ENCODE measurements at regions not wholly inside any gene's neighbourhood (a gene's known extent, or its start where the extent isn't known, plus 50 kb on each side); places are given as distances from the start of the nearest gene placed in this dataset.

DNA sequence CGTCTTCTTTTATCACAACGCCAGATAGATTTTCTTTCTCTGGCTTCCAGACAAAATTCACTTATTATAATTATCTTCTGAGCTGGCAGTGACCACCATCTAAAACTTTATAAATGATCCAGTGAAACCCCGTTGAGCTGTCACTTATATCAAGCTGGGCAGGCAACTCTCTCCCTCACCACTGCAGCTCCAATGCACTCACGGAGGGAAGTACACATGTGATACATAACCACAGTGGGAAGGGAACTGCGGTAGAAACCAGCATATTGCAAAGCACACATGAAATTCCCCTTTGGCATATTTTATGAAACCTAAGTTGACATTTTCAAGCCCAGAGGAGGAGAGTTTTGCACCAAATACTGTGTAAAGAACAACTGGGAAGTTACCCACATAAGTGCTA is 536.9 kb downstream of the HACE1 start:
- no peak overlapping the region for H3K4me3 ChIP-seq (ENCODE audit: low read depth, low read length)
- TF ChIP-seq, protein P1, sequence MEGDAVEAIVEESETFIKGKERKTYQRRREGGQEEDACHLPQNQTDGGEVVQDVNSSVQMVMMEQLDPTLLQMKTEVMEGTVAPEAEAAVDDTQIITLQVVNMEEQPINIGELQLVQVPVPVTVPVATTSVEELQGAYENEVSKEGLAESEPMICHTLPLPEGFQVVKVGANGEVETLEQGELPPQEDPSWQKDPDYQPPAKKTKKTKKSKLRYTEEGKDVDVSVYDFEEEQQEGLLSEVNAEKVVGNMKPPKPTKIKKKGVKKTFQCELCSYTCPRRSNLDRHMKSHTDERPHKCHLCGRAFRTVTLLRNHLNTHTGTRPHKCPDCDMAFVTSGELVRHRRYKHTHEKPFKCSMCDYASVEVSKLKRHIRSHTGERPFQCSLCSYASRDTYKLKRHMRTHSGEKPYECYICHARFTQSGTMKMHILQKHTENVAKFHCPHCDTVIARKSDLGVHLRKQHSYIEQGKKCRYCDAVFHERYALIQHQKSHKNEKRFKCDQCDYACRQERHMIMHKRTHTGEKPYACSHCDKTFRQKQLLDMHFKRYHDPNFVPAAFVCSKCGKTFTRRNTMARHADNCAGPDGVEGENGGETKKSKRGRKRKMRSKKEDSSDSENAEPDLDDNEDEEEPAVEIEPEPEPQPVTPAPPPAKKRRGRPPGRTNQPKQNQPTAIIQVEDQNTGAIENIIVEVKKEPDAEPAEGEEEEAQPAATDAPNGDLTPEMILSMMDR (IDR thresholded peaks at IDR 0.05; ENCODE audit: control insufficient read depth, extremely low read depth, insufficient read depth) = no peak
- no peak for DNase-seq (ENCODE audit: low read depth)

DNA sequence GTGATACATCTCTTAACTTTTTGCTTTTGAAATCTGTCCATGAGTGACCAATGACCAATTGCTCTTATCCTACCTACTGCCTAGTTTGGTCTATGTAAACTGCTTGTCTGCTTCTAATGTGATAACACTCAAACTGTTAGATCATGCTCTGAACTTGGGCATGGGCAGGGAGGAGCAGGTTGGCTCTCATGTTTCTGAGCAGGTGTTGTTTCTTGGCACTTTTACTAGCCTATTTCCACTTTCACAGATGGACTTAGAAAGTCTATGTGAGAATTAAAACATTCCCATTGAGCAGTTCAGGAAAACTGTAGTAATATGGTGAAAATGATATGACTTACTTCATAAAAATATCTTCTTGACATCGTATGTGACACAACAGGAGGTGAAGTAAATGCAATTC is 538.4 kb downstream of the HACE1 start:
- no peak overlapping the region for H3K4me3 ChIP-seq (ENCODE audit: low read depth, low read length)
- no peak for DNase-seq (ENCODE audit: low read depth)
- TF ChIP-seq, protein P1 (IDR thresholded peaks at IDR 0.05; ENCODE audit: control insufficient read depth, extremely low read depth, insufficient read depth) = no peak

DNA sequence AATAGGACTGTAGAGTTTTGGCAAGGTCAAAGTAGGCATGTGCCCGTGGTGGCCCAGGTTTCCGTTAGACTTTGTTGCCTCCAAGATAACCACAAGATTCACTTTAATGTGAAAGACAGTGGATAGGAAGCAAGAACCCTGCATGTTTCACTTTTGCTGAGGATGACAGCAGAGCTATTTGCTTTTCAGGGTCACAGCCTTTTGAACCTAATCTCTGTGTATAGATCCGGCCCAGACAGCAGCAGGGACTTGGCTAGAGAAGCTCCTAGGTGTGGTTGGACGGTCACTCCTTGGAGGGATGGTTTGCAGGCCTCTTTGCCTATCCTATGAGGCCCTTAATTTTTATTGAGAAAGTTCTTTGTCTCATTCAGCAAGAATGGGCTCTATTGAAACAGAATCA is 538.8 kb downstream of the HACE1 start:
- no peak for DNase-seq (ENCODE audit: low read depth)
- TF ChIP-seq, protein P1 (IDR thresholded peaks at IDR 0.05; ENCODE audit: control insufficient read depth, extremely low read depth, insufficient read depth) = no peak
- H3K4me3 ChIP-seq (ENCODE audit: low read depth, low read length) = no peak overlapping the region

DNA sequence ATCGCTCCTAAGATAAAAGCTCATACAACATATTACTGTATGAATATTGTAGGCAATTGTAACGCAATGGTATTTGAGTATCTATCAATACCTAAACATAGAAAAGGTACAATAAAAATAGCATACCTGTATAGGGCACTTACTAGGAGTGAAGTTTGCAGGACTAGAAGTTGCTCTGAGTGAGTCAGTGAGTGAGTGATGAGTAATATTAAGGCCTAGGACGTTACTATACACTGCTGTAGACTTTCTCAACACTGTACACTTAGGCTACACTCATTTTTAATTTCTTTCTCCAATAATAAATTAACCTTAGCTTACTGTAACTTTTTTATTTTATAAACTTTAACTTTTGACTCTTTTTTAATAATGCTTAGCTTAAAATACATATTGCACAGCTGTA is 546.9 kb downstream of the HACE1 start:
- TF ChIP-seq, protein P1 (IDR thresholded peaks at IDR 0.05; ENCODE audit: control insufficient read depth, extremely low read depth, insufficient read depth) = no peak
- DNase-seq (ENCODE audit: low read depth) = no peak
- H3K4me3 ChIP-seq (ENCODE audit: low read depth, low read length) = no peak overlapping the region

DNA sequence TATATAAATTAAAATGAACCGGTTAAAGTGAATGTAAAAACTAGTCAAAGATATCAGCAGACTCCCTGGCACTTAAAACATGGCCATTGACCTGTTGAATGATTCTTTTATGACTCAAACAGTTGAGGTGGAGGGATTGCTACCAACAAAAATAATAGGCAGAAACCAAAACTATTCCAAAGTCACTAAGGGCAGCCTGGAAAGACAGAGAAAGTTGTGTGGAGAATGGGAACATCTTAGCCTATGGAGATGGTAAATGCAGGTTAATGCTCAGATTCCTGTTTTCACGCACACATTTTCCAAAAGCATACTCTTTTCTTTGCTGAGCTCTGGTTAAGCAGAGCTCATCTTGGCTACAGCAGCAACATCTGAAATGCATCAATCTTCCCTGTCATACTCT is 553.5 kb downstream of the HACE1 start:
- TF ChIP-seq, protein P1 (IDR thresholded peaks at IDR 0.05; ENCODE audit: control insufficient read depth, extremely low read depth, insufficient read depth) = no peak
- no peak for DNase-seq (ENCODE audit: low read depth)
- H3K4me3 ChIP-seq (ENCODE audit: low read depth, low read length) = no peak overlapping the region

DNA sequence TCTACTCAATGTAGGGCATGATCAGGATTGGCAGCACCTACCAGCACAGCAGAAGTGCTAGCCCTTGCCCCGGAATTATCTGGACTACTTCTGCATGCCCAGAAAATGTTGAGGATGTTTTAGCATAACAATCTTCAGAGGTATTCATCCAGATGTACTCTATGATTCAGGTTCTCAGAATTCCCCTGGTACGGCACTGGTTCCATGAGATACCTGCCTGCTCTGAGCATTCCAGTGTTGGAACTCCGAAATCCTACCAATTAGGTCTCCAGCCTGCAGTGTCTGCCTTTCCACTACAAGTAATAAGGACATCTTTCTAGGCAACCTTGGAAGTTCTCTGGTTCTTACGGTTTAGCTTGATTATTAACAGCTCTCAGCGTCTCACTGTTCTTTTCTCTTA is 554.5 kb downstream of the HACE1 start:
- TF ChIP-seq, protein P1 (IDR thresholded peaks at IDR 0.05; ENCODE audit: control insufficient read depth, extremely low read depth, insufficient read depth) = no peak
- no peak overlapping the region for H3K4me3 ChIP-seq (ENCODE audit: low read depth, low read length)
- DNase-seq (ENCODE audit: low read depth) = no peak

DNA sequence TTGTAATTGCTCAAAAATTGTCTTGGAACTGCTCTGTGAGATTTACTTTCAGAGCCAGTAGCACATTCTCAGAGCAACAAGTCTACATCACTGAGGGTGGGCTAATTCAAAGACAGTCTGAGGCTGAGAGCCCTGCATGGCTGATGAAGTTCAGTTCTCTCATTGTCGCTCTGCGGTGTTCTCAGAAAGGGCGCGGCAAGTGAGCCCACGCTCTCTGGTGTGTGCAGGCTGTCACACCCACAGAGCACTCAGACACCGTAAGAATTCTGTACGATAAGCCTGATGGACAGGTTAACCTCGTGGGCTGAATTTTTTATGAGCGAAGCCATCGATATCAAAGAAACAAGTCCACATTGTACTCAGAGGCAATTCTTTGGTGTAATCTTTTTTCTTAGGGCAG is 557.8 kb downstream of the HACE1 start:
- TF ChIP-seq, protein P1 (IDR thresholded peaks at IDR 0.05; ENCODE audit: control insufficient read depth, extremely low read depth, insufficient read depth) = no peak
- no peak overlapping the region for H3K4me3 ChIP-seq (ENCODE audit: low read depth, low read length)
- DNase-seq (ENCODE audit: low read depth) = no peak

Measured in LNCaP clone FGC (cell line).